ENCODE measurements at regions not wholly inside any gene's neighbourhood (a gene's known extent, or its start where the extent isn't known, plus 50 kb on each side); places are given as distances from the start of the nearest gene placed in this dataset.
"Not testable (repeated sequence)": the region's sequence is repeated elsewhere in the genome, so short reads cannot be mapped to it uniquely, and the experiment has no call there.

DNA sequence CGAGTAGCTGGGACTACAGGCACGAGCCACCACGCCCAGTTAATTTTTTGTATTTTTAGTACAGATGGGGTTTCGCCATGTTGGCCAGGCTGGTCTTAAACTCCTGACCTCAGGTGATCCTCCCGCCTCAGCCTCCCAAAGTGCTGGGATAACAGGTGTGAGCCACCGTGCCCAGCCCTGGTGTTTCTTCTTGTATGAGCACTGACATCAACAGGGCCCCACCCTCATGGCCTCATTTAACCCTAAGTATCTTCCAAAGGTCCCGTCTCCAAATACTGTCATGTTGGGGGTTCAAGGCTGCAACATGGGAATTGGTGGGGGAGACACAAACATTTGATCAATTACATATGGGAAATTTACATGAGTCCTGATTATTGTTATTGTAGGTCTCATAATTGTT lies 122.9 kb upstream of the DOK5 start:
- Mint-ChIP-seq H3K27ac (peak overlapping the region; percentile 19), H3K4me1 (ENCODE audit: low read depth) (peaks cover 17% of the 10 kb centered on the region)
- H3K27me3 Mint-ChIP-seq (ENCODE audit: low read depth); H3K4me3 Mint-ChIP-seq (ENCODE audit: low read depth); H3K36me3 Mint-ChIP-seq (ENCODE audit: low read depth); DNase-seq (ENCODE audit: low spot score); H3K9me3 Mint-ChIP-seq: not testable (repeated sequence)
- intact Hi-C loops (cut with micrococcal nuclease), result loop anchor here (5.0 kb wide), 1 partner anchor 65 kb away; no protein-coding TSS in a partner anchor

- H3K9me3 Mint-ChIP-seq, result peaks cover 4% of the 10 kb centered on the region
- peaks cover 17% of the 10 kb centered on the region for H3K4me1 Mint-ChIP-seq (ENCODE audit: low read depth)
- no peaks in the 10 kb centered on the region for H3K36me3 Mint-ChIP-seq (ENCODE audit: low read depth)
- no peak for DNase-seq (ENCODE audit: low spot score)
- intact Hi-C loops (cut with micrococcal nuclease), result loop anchor here (5.0 kb wide), 1 partner anchor 66 kb away; no protein-coding TSS in a partner anchor
- H3K27ac Mint-ChIP-seq, result no peak overlapping the region
- no peaks in the 10 kb centered on the region for H3K27me3 Mint-ChIP-seq (ENCODE audit: low read depth)
- H3K4me3 Mint-ChIP-seq (ENCODE audit: low read depth), result no peak overlapping the region
Measured at GRCh38 chr20:54353292-54353691, 122.1 kb upstream of the DOK5 start.

DNA sequence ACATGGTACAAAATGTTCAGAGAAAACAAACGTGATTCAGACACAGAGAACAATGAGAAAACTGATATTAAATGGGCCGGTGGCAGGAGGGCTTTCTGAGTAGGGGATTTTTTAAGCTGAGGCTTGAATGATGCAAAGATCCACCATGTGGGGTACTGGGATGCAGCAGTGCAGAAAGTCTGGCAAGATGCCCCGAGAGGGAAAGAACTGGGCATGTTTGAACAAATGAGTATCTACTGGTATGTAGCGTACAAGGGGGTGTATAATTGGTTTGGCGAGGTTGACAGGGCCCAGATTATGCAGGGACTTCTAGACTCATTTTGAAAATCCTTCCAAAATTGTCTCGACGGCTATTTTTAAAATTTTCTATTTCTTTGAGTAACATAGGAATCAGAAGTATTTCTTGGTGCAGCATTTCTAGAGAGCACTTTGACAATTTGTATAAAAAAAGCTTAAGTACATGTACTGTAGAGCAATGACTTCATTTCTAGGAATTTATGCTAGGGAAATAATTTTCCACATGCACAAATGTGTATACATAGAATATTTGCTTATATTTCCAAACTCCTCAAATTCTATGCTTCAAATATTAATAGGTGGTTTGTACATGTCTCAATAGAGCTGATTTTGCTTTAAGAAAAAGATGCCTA lies 119.6 kb upstream of the DOK5 start:
- DNase-seq (ENCODE audit: low spot score), result no peak
- no peak overlapping the region for H3K4me3 Mint-ChIP-seq (ENCODE audit: low read depth)
- no peak overlapping the region for H3K27ac Mint-ChIP-seq
- H3K27me3 Mint-ChIP-seq (ENCODE audit: low read depth), result no peaks in the 10 kb centered on the region
- peaks cover under 1% of the 10 kb centered on the region for H3K9me3 Mint-ChIP-seq
- H3K4me1 Mint-ChIP-seq (ENCODE audit: low read depth), result peaks cover 12% of the 10 kb centered on the region
- no peaks in the 10 kb centered on the region for H3K36me3 Mint-ChIP-seq (ENCODE audit: low read depth)
- intact Hi-C loops (cut with micrococcal nuclease), result no loop called here

DNA sequence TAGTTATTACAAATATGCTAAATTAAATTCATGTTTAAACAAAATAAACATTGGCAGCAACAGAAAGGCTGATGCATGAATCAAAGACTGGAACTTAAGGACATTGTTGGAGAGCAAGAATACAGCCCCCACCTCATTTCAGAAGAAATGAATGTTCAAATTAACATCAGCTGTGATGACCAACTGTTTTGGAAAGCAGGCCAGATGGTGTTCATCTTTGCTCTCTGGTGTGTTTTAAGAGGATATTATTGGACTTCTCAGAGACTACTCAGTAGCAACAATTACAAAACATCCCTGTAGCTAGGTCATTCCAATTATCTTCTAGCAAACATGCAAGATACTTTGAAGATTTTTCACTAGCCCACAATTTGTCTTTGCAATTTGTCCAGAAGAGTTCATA lies 118.6 kb upstream of the DOK5 start:
- intact Hi-C loops (cut with micrococcal nuclease), result no loop called here
- Mint-ChIP-seq H3K4me3 (ENCODE audit: low read depth) (no peak overlapping the region), H3K27ac (no peak overlapping the region), H3K36me3 (ENCODE audit: low read depth) (no peaks in the 10 kb centered on the region), H3K9me3 (no peaks in the 10 kb centered on the region), H3K27me3 (ENCODE audit: low read depth) (no peaks in the 10 kb centered on the region), H3K4me1 (ENCODE audit: low read depth) (peaks cover 7% of the 10 kb centered on the region)
- DNase-seq (ENCODE audit: low spot score), result no peak

DNA sequence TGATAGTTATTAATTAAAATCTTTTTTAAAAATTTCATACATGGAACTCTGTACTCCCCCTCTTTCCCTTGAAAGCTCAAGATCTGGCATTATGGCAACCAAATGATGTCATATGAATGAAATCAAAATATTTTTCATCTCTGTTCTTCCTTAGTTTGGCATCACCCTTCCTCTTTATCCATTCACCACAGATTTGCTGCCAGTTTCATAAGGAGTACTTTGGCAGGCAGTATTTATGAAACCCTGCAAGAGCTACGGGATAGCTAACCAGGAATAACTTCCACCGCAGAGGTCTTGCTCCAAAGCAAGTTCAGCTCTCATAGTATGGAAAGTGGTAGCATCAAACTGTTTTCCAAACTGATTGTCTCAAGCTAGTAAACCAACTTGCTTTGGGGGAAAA lies 113.9 kb upstream of the DOK5 start:
- Mint-ChIP-seq H3K4me1 (ENCODE audit: low read depth) (peaks cover 2% of the 10 kb centered on the region), H3K36me3 (ENCODE audit: low read depth) (no peaks in the 10 kb centered on the region), H3K9me3 (no peaks in the 10 kb centered on the region), H3K4me3 (ENCODE audit: low read depth) (no peak overlapping the region), H3K27ac (no peak overlapping the region), H3K27me3 (ENCODE audit: low read depth) (no peaks in the 10 kb centered on the region)
- intact Hi-C loops (cut with micrococcal nuclease), result no loop called here
- DNase-seq (ENCODE audit: low spot score), result no peak

DNA sequence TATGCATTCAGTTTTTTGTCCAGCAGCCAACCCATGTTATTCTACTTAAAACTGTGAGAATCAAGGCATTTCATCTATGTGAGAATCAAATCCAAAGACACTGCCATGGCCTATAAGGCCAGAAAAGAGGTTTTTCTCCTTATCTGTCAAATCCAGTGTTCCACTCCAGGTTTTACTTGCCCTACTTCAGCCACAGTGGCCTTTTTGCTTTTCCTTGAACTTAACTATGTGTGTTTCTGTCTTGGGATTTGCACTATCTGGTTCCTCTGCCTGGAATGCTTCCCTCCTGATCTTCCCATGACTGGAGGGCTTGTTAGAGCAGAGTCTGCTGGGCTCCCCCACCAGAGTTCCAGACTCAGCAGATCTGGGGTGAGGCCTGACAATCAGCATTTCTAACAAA lies 113.1 kb upstream of the DOK5 start:
- no peak for DNase-seq (ENCODE audit: low spot score)
- Mint-ChIP-seq H3K27me3 (ENCODE audit: low read depth) (no peaks in the 10 kb centered on the region), H3K4me1 (ENCODE audit: low read depth) (peaks cover 2% of the 10 kb centered on the region), H3K4me3 (ENCODE audit: low read depth) (no peak overlapping the region), H3K9me3 (no peaks in the 10 kb centered on the region), H3K27ac (no peak overlapping the region), H3K36me3 (ENCODE audit: low read depth) (no peaks in the 10 kb centered on the region)
- intact Hi-C loops (cut with micrococcal nuclease), result no loop called here

DNA sequence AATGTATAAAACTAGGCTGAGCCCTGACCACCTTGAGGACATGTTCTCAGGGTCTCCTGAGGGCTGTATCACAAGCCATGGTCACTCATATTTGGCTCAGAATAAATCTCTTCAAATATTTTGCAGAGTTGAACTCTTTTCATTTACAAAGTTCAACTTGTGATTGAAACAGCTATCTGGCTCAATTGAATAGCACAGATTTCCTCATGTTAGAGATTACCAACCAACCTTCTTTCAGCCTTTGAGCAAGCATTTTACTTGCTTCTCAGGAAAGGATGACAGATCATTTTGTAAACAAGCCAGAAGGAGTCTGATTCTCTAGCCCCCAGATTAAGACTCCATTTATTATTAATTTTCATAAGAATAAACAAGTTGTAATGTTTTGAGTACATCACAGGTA lies 111.0 kb upstream of the DOK5 start:
- Mint-ChIP-seq H3K36me3 (ENCODE audit: low read depth) (no peaks in the 10 kb centered on the region), H3K4me1 (ENCODE audit: low read depth) (peaks cover 2% of the 10 kb centered on the region), H3K4me3 (ENCODE audit: low read depth) (no peak overlapping the region), H3K9me3 (no peaks in the 10 kb centered on the region), H3K27me3 (ENCODE audit: low read depth) (no peaks in the 10 kb centered on the region), H3K27ac (no peak overlapping the region)
- no peak for DNase-seq (ENCODE audit: low spot score)
- intact Hi-C loops (cut with micrococcal nuclease), result no loop called here

GRCh38 chr20:54364919-54365318 lies 110.5 kb upstream of the DOK5 start:
- intact Hi-C loops (cut with micrococcal nuclease), result loop anchor here (5.0 kb wide), 1 partner anchor 43 kb away; no protein-coding TSS in a partner anchor
- no peaks in the 10 kb centered on the region for H3K9me3 Mint-ChIP-seq
- no peak for DNase-seq (ENCODE audit: low spot score)
- H3K4me1 Mint-ChIP-seq (ENCODE audit: low read depth), result peaks cover 2% of the 10 kb centered on the region
- no peaks in the 10 kb centered on the region for H3K27me3 Mint-ChIP-seq (ENCODE audit: low read depth)
- H3K4me3 Mint-ChIP-seq (ENCODE audit: low read depth), result no peak overlapping the region
- no peaks in the 10 kb centered on the region for H3K36me3 Mint-ChIP-seq (ENCODE audit: low read depth)
- H3K27ac Mint-ChIP-seq, result no peak overlapping the region

GRCh38 chr20:54366669-54367344 lies 108.6 kb upstream of the DOK5 start:
- H3K36me3 Mint-ChIP-seq (ENCODE audit: low read depth), result no peaks in the 10 kb centered on the region
- DNase-seq (ENCODE audit: low spot score), result no peak
- no peaks in the 10 kb centered on the region for H3K27me3 Mint-ChIP-seq (ENCODE audit: low read depth)
- peaks cover 2% of the 10 kb centered on the region for H3K4me1 Mint-ChIP-seq (ENCODE audit: low read depth)
- no peak overlapping the region for H3K4me3 Mint-ChIP-seq (ENCODE audit: low read depth)
- no peak overlapping the region for H3K27ac Mint-ChIP-seq
- intact Hi-C loops (cut with micrococcal nuclease), result loop anchor here (5.0 kb wide), 1 partner anchor 45 kb away; no protein-coding TSS in a partner anchor
- H3K9me3 Mint-ChIP-seq, result no peaks in the 10 kb centered on the region

DNA sequence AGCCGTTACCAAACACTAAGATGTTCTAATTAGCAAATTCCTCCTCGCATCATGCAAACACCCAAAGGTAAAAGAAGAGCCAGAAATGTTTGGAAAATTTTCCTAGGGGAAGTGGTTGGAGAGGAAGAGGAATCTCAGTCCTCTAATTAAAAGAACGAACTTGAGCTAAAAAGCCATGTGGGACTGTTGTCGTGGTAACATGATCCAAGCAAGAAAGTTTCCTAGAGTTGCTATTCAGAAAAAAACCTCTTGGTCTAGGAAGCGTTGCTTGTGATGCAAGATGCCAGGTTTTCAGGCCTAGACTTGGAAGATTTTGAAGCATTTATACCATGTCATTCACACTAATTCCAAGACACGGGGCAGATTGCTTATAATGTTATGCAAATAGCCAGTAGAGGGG lies 106.8 kb upstream of the DOK5 start:
- intact Hi-C loops (cut with micrococcal nuclease), result loop anchor here (5.0 kb wide), 1 partner anchor 46 kb away; no protein-coding TSS in a partner anchor
- no peaks in the 10 kb centered on the region for H3K27me3 Mint-ChIP-seq (ENCODE audit: low read depth)

DNA sequence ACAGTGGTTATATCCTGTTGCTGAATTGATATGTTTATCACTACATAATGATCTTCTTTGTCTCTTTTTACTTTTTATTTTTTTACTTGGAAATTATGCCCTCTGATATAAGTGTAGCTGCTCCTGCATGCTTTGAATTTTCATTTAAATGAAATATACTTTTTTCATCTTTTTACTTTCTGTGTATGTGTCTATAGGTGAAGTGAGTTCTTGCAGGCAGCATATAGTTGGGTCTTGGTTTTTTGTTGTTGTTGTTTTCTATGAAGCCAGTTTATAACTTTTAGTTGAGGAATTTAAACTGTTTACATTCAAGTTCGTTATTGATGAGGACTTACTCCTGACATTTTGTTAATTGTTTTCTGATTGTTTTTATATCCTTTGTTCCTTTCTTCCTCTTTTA lies 103.1 kb upstream of the DOK5 start:
- Mint-ChIP-seq H3K4me3 (ENCODE audit: low read depth) (no peak overlapping the region), H3K36me3 (ENCODE audit: low read depth) (no peaks in the 10 kb centered on the region), H3K27ac (no peak overlapping the region), H3K9me3 (no peaks in the 10 kb centered on the region), H3K27me3 (ENCODE audit: low read depth) (no peaks in the 10 kb centered on the region), H3K4me1 (ENCODE audit: low read depth) (no peaks in the 10 kb centered on the region)
- DNase-seq (ENCODE audit: low spot score), result no peak
- intact Hi-C loops (cut with micrococcal nuclease), result no loop called here

More for the DNA sequence above, 106.8 kb upstream of the DOK5 start:
- no peak overlapping the region for H3K27ac Mint-ChIP-seq
- H3K4me3 Mint-ChIP-seq (ENCODE audit: low read depth), result no peak overlapping the region
- H3K4me1 Mint-ChIP-seq (ENCODE audit: low read depth), result peaks cover 2% of the 10 kb centered on the region
- no peaks in the 10 kb centered on the region for H3K36me3 Mint-ChIP-seq (ENCODE audit: low read depth)
- H3K9me3 Mint-ChIP-seq, result no peaks in the 10 kb centered on the region
- no peak for DNase-seq (ENCODE audit: low spot score)

GRCh38 chr20:54377992-54378773 lies 97.2 kb upstream of the DOK5 start:
- no peaks in the 10 kb centered on the region for H3K36me3 Mint-ChIP-seq (ENCODE audit: low read depth)
- H3K27ac Mint-ChIP-seq, result no peak overlapping the region
- intact Hi-C loops (cut with micrococcal nuclease), result no loop called here
- H3K9me3 Mint-ChIP-seq, result no peaks in the 10 kb centered on the region
- no peaks in the 10 kb centered on the region for H3K27me3 Mint-ChIP-seq (ENCODE audit: low read depth)
- H3K4me1 Mint-ChIP-seq (ENCODE audit: low read depth), result no peaks in the 10 kb centered on the region
- no peak overlapping the region for H3K4me3 Mint-ChIP-seq (ENCODE audit: low read depth)
- DNase-seq (ENCODE audit: low spot score), result no peak
